Psoas muscle (tissue), 7 donors: ENCODE measurements at regions not wholly inside any gene's neighbourhood (a gene's known extent, or its start where the extent isn't known, plus 50 kb on each side); places are given as distances from the start of the nearest gene placed in this dataset.

Experiments
- ATAC-seq, 4 donors: fragments of 200-7000 bp; cut with Tn5 transposase; one replicate each; pipeline ENCODE4 v1.9.1; 2020; ENCODE audit warnings: moderate library complexity in 3 of 4, mild to moderate bottlenecking in 2 of 4
- DNase-seq, 2 donors: peaks; one replicate each; pipeline ENCODE4 v3.0.0-alpha.2; 2020
- H3K27ac ChIP-seq: fragments of 200-600 bp; one replicate; pipeline ENCODE4 v1.8.0; 2022
- H3K27me3 ChIP-seq, 3 donors: fragments of 200-600 bp in 1 of 3; one replicate each; pipeline versions ENCODE4 v1.6.1 to v1.8.0; 2013 to 2022; ENCODE audit warnings: low read length in 2 of 3, mild to moderate bottlenecking in 2 of 3, moderate library complexity in 1 of 3; ENCODE audit not compliant: insufficient read depth in 3 of 3
- H3K36me3 ChIP-seq, 2 donors: fragments of 200-600 bp in 1 of 2; one replicate each; pipeline versions ENCODE4 v1.6.1 to v1.8.0; 2013 to 2022; ENCODE audit warnings: low read depth in 1 of 2, mild to moderate bottlenecking in 1 of 2, moderate library complexity in 1 of 2; ENCODE audit not compliant: insufficient read depth in 1 of 2
- H3K4me1 ChIP-seq: fragments of 200-600 bp; one replicate; pipeline ENCODE4 v1.8.0; 2022
- H3K4me3 ChIP-seq: fragments of 200-600 bp; one replicate; pipeline ENCODE4 v1.8.0; 2022; ENCODE audit warnings: mild to moderate bottlenecking
- H3K9me3 ChIP-seq: fragments of 200-600 bp; one replicate; pipeline ENCODE4 v1.8.0; 2022
- CTCF ChIP-seq: fragments of 200-600 bp; IDR thresholded peaks from one replicate; pipeline ENCODE4 v1.8.0; 2022; ENCODE audit warnings: antibody characterized with exemption
- WGBS, 3 donors: extraction: QIAGEN DNeasy Blood & Tissue Kit; methylation state at CpG; one replicate each; pipeline versions ENCODE4 v1.1.6 to v1.1.7; 2013; 5-methylcytosine and 5-hydroxymethylcytosine counted together
- intact Hi-C, 2 donors: fragments of 100-400 bp; cut with DNase I; formaldehyde crosslinking; loops; one replicate each; pipeline versions ENCODE4 v1.11.0 to v1.14.2; 2022
- donor health status: healthy with polysubstance abuse.
- donor health status: DM: no; HTN: no; CAD: no; lungs with moderate emphysema.
- donor health status: Bipolar disorder and iron deficiency.
- donor health status: healthy.
- donor health status: DM: yes; HTN: yes; CAD: no.
- donor health status: DM: no; HTN: no; CAD: no.
- donor health status: DM: yes; HTN: yes; CAD: no.

GRCh38 chr1:82240571-82240970 is 439.8 kb downstream of the ADGRL2 start:
- Histone ChIP-seq H3K9me3 (no peaks in the 10 kb centered on the region), H3K4me3 (no peak overlapping the region), H3K36me3 (no peaks in the 10 kb centered on the region), H3K4me1 (no peaks in the 10 kb centered on the region), H3K27ac (no peak overlapping the region), H3K27me3 (no peaks in the 10 kb centered on the region)
- no peak for TF ChIP-seq CTCF
- DNase-seq (no peak), ATAC-seq (no peak)
- WGBS, 3 donors = 61 to 63% (median 62%) methylated on average over 3 of the region's 3 CpGs
- intact Hi-C loops = loop anchor here in 1 of 2 donors (2.0 kb wide), 1 partner anchor 22 kb away; no protein-coding TSS in a partner anchor

GRCh38 chr1:82230667-82231066 is 429.9 kb downstream of the ADGRL2 start:
- intact Hi-C loops = no loop called here
- WGBS, 3 donors = 37 to 68% (median 53%) methylated on average over 4 of the region's 4 CpGs

GRCh38 chr1:82227306-82228095 is 426.8 kb downstream of the ADGRL2 start:
- no peak for ATAC-seq
- no peaks in the 10 kb centered on the region for H3K9me3 ChIP-seq
- no peak for DNase-seq
- no peaks in the 10 kb centered on the region for H3K27me3 ChIP-seq
- H3K36me3 ChIP-seq = no peaks in the 10 kb centered on the region
- H3K4me1 ChIP-seq = no peaks in the 10 kb centered on the region
- no peak overlapping the region for H3K27ac ChIP-seq
- intact Hi-C loops = no loop called here
- no peak for TF ChIP-seq CTCF
- WGBS, 3 donors = 25 to 31% (median 27%) methylated on average over 3 of the region's 3 CpGs
- no peak overlapping the region for H3K4me3 ChIP-seq

More at GRCh38 chr1:82230667-82231066, 429.9 kb downstream of the ADGRL2 start:
- no peak for TF ChIP-seq CTCF
- Histone ChIP-seq H3K27ac (no peak overlapping the region), H3K4me3 (no peak overlapping the region), H3K36me3 (no peaks in the 10 kb centered on the region), H3K4me1 (no peaks in the 10 kb centered on the region), H3K27me3 (no peaks in the 10 kb centered on the region), H3K9me3 (peaks cover 3% of the 10 kb centered on the region)
- ATAC-seq (no peak), DNase-seq (no peak)

GRCh38 chr1:82226186-82226505 is 425.4 kb downstream of the ADGRL2 start:
- Histone ChIP-seq H3K27ac (no peak overlapping the region), H3K36me3 (no peaks in the 10 kb centered on the region), H3K9me3 (no peaks in the 10 kb centered on the region), H3K4me3 (no peak overlapping the region), H3K4me1 (no peaks in the 10 kb centered on the region), H3K27me3 (no peaks in the 10 kb centered on the region)
- intact Hi-C loops = no loop called here
- no peak for ATAC-seq
- 52 to 79% (median 61%) methylated on average over 1 of the region's 1 CpG for WGBS, 3 donors
- TF ChIP-seq CTCF = no peak
- DNase-seq = no peak
